Heart right ventricle (tissue), 16 donors: ENCODE measurements at regions not wholly inside any gene's neighbourhood (a gene's known extent, or its start where the extent isn't known, plus 50 kb on each side); places are given as distances from the start of the nearest gene placed in this dataset.

Experiments
- ATAC-seq, 8 donors: fragments of 200-7000 bp; cut with Tn5 transposase; one replicate each; pipeline ENCODE4 v1.9.1; 2020; ENCODE audit warnings: mild to moderate bottlenecking in 8 of 8, moderate library complexity in 8 of 8, moderate number of reproducible peaks in 1 of 8
- DNase-seq, 2 donors: peaks; one replicate each; pipeline ENCODE4 v3.0.0-alpha.2; 2020
- H3K27ac ChIP-seq, 10 donors: fragments of 200-600 bp; sonication (generic) in 2 of 10; one replicate each; pipeline versions ENCODE4 v1.5.0 to v1.8.0; 2020 to 2022; ENCODE audit warnings: mild to moderate bottlenecking in 3 of 10
- H3K27me3 ChIP-seq, 7 donors: fragments of 200-600 bp; one replicate each; pipeline ENCODE4 v1.8.0; 2021 to 2022; ENCODE audit warnings: mild to moderate bottlenecking in 2 of 7
- H3K36me3 ChIP-seq, 9 donors: fragments of 200-600 bp; sonication (generic) in 1 of 9; one replicate each; pipeline versions ENCODE4 v1.5.0 to v1.8.0; 2020 to 2022; ENCODE audit warnings: mild to moderate bottlenecking in 2 of 9
- H3K4me1 ChIP-seq, 9 donors: fragments of 200-600 bp; sonication (generic) in 1 of 9; one replicate each; pipeline versions ENCODE4 v1.5.0 to v1.8.0; 2020 to 2022; ENCODE audit warnings: mild to moderate bottlenecking in 4 of 9
- H3K4me3 ChIP-seq, 10 donors: fragments of 200-600 bp; sonication (generic) in 2 of 10; one replicate each; pipeline versions ENCODE4 v1.5.0 to v1.8.0; 2020 to 2022; ENCODE audit warnings: mild to moderate bottlenecking in 7 of 10, moderate library complexity in 2 of 10
- H3K9me3 ChIP-seq, 11 donors: fragments of 200-600 bp in 10 of 11; sonication (generic) in 2 of 11; one replicate each; pipeline versions ENCODE4 v1.5.0 to v1.8.0; 2013 to 2022; ENCODE audit warnings: mild to moderate bottlenecking in 2 of 11, control low read depth in 1 of 11, moderate library complexity in 1 of 11
- WGBS, 2 donors: extraction: QIAGEN DNeasy Blood & Tissue Kit; methylation state at CpG; one replicate each; pipeline ENCODE4 v1.1.7; 2013; ENCODE audit warnings: inconsistent platforms in 1 of 2; 5-methylcytosine and 5-hydroxymethylcytosine counted together
- intact Hi-C, 10 donors: fragments of 100-400 bp; cut with DNase I; formaldehyde crosslinking; loops; one replicate each; pipeline versions ENCODE4 v1.11.1 to v1.14.2; 2022
- TF ChIP-seq, protein P1 (sequence below), 9 donors: fragments of 200-600 bp; sonication (generic) in 2 of 9; IDR thresholded peaks; one replicate each; pipeline versions ENCODE4 v1.5.0 to v1.8.0; 2021 to 2022; ENCODE audit warnings: antibody characterized with exemption in 9 of 9, mild to moderate bottlenecking in 5 of 9, moderate library complexity in 1 of 9
- donor health status: Arrhythmogenic right ventricular cardiomyopathy.
- donor health status: ischemic (EF 13 %, LVEDD 7.1; RV severe dilation, severe dysfunction).
- donor health status: healthy with polysubstance abuse.
- donor health status: DM: no; HTN: yes; CAD: no.
- donor health status: DM: no; HTN: no; CAD: no.
- donor health status: ischemic (EF 25% LVEDD 6.9; RV normal size, moderate dysfunction).
- donor health status: ischemic (EF 25% LVEDD 5.7; RV mildly dilated, moderate dysfunction).
- donor health status: healthy.
- donor health status: DM: yes; HTN: yes; CAD: no.
- donor health status: Ischemic cardiomyopathy.
- donor health status: ischemic (EF 35%, LVEDD 5.7; RV mildly dilated, moderate dysfunction).
- donor health status: nonischemic (EF 11% LVEDD 7.7; RV severe dilation, severe dysfunction).
- donor health status: DM: yes; HTN: yes; CAD: no.
- donor health status: PGD.
- donor health status: ischemic (EF 29% LVEDD 5.4; RV normal size, mild dysfunction).
- donor health status: nonischemic (EF 23%, LVEDD 6.1; RV moderate dilation, normal function).

DNA sequence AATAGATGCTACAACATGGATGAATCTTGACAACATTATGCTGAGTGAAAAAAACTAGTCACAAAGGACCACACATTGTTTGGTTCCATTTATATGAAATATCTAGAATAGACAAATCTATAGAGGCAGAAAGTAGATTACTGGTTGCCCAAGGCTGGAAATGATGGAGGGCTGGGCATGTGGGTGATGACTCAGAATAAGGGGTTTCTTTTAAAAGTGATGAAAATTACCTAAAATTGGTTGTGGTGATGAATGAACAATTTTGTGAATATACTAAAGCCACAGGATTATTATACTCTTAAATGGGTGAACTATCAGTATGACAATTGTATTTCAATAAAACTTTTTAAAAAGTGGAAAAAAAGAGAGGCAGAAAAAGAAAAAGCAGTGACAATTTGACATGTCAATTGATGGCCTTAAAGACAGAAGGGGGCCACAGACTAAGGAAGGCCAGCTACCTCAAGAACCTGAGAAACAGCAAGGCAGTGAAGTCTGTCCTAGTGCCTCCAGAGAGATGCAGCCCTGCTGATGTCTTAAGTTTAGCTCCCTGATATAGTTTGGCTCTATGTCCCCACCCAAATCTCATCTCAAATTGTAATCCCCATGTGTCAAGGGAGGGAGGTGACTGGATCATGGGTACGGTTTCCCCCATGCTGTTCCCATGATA lies 182.7 kb downstream of the PIK3R1 start:
- peaks cover 0 to 15% (median 0%) of the 10 kb centered on the region in 11 donors for H3K9me3 ChIP-seq
- WGBS, 2 donors: 86 to 95% methylated on average over 1 of the region's 1 CpG
- H3K27me3 ChIP-seq: no peaks in the 10 kb centered on the region
- H3K36me3 ChIP-seq: no peaks in the 10 kb centered on the region
- TF ChIP-seq, protein P1, sequence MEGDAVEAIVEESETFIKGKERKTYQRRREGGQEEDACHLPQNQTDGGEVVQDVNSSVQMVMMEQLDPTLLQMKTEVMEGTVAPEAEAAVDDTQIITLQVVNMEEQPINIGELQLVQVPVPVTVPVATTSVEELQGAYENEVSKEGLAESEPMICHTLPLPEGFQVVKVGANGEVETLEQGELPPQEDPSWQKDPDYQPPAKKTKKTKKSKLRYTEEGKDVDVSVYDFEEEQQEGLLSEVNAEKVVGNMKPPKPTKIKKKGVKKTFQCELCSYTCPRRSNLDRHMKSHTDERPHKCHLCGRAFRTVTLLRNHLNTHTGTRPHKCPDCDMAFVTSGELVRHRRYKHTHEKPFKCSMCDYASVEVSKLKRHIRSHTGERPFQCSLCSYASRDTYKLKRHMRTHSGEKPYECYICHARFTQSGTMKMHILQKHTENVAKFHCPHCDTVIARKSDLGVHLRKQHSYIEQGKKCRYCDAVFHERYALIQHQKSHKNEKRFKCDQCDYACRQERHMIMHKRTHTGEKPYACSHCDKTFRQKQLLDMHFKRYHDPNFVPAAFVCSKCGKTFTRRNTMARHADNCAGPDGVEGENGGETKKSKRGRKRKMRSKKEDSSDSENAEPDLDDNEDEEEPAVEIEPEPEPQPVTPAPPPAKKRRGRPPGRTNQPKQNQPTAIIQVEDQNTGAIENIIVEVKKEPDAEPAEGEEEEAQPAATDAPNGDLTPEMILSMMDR (IDR thresholded peaks at IDR 0.05): no peak
- no peak overlapping the region for H3K4me3 ChIP-seq
- ATAC-seq: no peak
- H3K4me1 ChIP-seq: peaks cover 0 to under 1% (median 0%) of the 10 kb centered on the region in 9 donors
- no peak for DNase-seq
- H3K27ac ChIP-seq: no peak overlapping the region
- intact Hi-C loops: no loop called here

DNA sequence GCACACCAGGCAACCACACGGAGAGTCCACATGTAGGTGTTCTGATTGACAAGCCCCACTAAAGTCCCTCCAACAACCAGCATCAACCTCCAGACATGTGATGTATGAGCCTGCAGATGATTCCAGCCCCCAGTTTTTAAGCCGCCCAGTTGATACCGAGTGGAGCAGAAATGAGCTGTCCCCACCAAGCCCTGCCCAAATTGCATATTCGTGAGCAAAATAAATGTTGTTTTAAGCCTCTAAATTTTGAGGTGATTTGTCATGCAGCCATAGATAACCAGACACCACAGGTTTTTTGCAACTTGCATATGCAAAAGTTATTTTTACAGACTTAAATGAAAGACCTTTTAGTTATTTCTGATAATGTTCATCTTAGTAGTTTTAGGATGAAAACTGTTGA lies 187.7 kb downstream of the PIK3R1 start:
- no peak overlapping the region for H3K27ac ChIP-seq
- no peak for ATAC-seq
- no peak for DNase-seq
- TF ChIP-seq, protein P1 (IDR thresholded peaks at IDR 0.05): no peak
- peaks cover 0 to 18% (median 0%) of the 10 kb centered on the region in 9 donors for H3K4me1 ChIP-seq
- no peaks in the 10 kb centered on the region for H3K27me3 ChIP-seq
- 85 to 88% methylated on average over 4 of the region's 4 CpGs for WGBS, 2 donors
- intact Hi-C loops: no loop called here
- H3K4me3 ChIP-seq: no peak overlapping the region
- H3K9me3 ChIP-seq: peaks cover 0 to 5% (median 0%) of the 10 kb centered on the region in 11 donors
- H3K36me3 ChIP-seq: no peaks in the 10 kb centered on the region

DNA sequence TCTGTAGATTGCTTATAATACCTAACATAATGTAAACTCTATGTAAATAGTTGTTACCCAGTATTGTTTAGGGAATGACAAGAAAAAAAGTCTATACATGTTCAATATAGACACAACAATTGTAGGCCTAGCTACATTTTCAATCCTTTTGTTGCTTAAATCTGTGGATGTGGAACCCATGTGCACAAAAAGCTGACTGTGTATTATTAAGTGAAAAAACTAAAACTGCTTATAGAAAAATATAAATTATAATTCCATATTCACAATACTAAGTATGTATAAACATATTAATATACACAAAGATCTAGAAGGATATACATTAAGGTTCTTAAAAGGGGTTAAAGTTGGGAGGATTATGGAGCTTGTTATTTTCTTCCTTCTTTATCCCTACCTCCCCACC lies 188.7 kb downstream of the PIK3R1 start:
- H3K4me1 ChIP-seq: peaks cover 0 to 20% (median 0%) of the 10 kb centered on the region in 9 donors
- no peaks in the 10 kb centered on the region for H3K9me3 ChIP-seq
- no peak overlapping the region for H3K4me3 ChIP-seq
- TF ChIP-seq, protein P1 (IDR thresholded peaks at IDR 0.05): no peak
- intact Hi-C loops: no loop called here
- H3K27ac ChIP-seq: no peak overlapping the region
- H3K36me3 ChIP-seq: no peaks in the 10 kb centered on the region
- ATAC-seq: no peak
- no peak for DNase-seq
- H3K27me3 ChIP-seq: no peaks in the 10 kb centered on the region

DNA sequence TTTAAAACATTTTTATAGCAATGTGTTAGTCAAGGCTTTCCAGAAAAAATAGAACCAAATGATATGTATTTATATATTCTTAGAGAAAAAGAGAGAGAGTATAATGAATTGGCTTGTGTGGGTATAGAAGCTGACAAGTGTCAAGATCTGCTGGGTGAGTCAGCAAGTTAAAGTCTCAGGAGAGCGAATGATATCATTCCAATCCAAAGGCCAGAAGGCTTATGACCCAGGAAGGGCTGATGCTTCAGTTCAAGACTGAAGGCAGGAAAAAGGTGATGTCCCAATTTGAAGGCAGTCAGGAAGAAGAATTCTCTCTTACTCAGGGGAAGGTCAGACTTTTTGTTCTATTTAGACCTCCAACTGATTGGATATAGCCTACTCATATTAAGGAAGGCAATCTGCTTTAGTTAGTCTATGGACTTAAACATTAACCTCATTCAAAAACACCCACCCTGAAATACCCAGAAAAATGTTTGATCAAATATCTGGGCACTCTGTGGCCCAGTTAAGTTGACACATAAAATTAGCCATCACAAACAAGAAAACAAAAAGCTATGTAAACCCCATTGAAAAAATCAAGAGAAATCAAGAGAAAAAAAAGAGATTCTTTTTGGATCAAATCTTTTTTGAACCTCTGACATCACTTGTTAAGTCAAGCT lies 189.6 kb downstream of the PIK3R1 start:
- TF ChIP-seq, protein P1 (IDR thresholded peaks at IDR 0.05): no peak
- no peak overlapping the region for H3K27ac ChIP-seq
- H3K36me3 ChIP-seq: no peaks in the 10 kb centered on the region
- no peak for ATAC-seq
- DNase-seq: no peak
- H3K4me1 ChIP-seq: peaks cover 0 to 20% (median 0%) of the 10 kb centered on the region in 9 donors
- 85 to 91% methylated on average over 1 of the region's 1 CpG for WGBS, 2 donors
- no peaks in the 10 kb centered on the region for H3K27me3 ChIP-seq
- no peaks in the 10 kb centered on the region for H3K9me3 ChIP-seq
- intact Hi-C loops: no loop called here
- no peak overlapping the region for H3K4me3 ChIP-seq
